HG02571 (cell line): ENCODE measurements at regions not wholly inside any gene's neighbourhood (a gene's known extent, or its start where the extent isn't known, plus 50 kb on each side); places are given as distances from the start of the nearest gene placed in this dataset.
"Not testable (repeated sequence)": the region's sequence is repeated elsewhere in the genome, so short reads cannot be mapped to it uniquely, and the experiment has no call there.

Source experiments
- ATAC-seq: cut with Tn5 transposase; IDR thresholded peaks from one replicate; pipeline ENCODE4 v1.9.1; 2021; ENCODE audit warnings: mild to moderate bottlenecking, moderate library complexity; ENCODE audit not compliant: unreplicated experiment

DNA sequence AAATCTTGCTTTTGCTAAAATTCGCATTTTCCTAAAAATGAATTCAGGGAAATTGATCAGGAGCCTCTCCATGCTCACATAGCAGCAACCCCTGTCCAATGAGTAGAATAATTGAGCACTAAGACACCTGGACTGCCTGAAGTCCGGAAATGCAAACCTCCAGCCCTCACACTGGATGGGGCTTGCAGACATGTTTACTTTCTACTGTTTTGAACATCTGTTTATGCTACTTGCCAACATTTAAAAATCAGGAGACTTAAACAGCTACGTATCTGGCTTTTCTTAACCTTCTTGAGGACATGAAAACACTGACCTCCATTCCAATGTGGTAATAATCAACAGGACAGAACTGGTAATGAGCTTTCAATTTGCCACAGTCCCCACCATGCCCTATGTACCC lies 184.4 kb downstream of the SHOX2 start:
- ATAC-seq: no peak

DNA sequence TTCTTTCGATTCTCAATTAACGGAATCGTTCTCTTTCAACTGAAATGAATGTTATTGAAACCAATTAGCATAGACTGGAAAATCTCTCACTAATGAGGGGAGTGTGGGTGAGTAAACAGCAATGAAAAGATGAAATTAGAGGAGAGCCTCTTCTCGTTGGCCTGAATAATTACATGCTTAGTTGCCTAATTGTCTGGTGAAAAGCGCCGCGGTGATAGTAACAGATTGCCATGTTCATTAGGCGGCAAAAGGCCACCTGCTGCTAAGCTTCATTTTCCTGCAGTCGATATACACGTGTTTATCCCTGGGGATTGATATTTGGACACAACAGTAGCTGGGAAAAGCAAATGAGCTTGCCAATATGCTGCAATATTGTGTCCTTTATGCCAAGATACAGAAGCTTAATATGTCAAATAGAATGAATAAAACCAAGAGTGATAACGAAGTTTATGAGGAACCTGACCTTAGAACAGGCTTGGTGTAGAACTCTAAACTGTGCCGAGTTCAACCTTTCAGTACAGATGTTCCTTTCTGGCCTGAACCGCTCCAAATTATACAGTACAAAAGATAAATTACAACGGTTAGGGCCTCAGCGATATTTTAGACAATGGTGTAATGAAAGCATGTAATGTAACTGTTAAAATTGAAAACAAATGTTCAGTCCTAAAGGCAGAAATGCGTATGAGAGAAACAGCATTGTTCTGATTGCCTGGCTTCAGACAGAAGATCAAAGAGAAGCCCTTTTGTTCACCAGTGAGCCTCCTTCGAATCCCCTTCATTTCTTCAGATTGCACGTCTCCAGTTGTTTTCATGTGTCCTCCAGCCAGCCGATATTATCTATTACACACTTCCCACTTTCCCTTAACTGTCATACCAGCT lies 185.2 kb downstream of the SHOX2 start:
- no peak for ATAC-seq

DNA sequence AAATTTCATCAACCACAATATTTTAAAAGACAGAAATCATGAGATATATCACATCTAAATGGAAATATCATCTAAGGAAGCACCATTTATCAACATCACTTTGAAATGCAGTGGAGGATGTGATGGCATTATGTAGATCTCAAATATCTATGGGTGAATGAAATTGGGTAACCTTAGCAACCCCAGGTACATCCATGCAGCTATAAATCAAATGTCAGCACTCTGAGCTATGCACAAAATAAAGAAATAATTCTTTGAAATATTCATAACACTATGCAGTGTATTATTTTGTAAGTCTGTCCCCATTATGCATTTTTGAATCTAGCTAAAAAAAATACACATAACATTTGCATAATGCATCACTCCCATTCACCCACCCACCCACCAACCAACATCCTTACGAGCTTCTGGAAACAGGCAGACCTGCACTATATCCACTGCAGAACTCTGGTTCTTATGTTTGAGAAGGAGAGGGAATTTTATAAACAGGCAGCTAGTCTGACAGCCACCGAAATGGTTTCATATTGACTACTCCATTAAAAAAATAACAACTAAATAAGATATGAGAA lies 186.8 kb downstream of the SHOX2 start:
- no peak for ATAC-seq

DNA sequence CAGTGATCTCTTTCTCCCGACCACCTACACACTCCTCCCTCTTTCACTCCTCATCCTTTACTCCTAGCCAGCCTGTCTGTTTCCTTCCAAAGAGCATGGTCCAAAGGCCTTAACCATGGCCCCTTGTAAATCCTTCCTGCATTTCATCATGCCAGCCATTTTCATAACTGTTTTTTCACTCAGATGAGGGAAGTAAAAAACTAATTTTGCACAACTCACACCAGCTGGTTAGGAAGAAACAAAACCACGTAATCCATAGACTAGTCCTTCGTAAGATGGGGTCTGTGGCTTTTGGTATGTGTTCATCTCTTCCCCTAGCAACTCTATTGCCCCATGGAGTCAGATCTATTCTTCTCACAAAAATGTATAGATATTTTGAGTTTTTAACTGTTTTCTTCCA lies 187.8 kb downstream of the SHOX2 start:
- ATAC-seq: no peak

DNA sequence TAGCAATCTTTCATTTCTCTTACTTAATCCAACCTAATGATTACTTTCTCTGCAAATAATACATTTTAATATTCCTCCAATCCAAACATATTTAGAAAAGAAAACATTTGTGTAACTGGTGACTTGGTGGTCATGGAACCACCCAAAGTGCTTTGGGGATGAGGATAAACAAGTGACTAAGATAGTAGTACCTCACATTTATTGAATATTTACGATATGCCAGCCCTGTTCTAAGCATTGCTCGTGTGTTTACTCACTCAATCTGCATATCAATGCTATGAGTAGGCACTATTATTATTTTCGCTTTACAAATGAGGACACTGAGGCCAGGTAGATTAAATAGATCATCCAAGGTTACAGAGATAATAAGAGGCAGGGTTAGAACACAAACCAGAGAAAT lies 189.5 kb downstream of the SHOX2 start:
- no peak for ATAC-seq

DNA sequence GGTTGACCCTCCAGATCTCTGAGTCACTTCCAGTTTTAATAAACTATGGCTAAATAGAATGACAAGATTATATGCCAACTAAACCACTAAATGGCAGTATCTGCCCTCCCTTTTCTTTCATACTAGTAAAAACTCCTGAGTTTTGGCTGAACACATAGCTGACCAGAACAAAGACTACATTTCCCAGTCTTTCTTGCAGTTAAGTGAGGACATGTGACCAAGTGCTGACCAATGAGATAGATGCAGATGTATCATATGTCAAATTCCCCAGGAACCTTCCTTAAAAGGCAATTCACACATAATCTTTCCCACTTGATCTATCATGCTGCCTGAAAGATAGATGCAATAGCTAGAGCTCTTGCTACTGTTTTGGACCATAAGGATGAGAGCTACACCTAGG lies 191.3 kb downstream of the SHOX2 start:
- ATAC-seq: no peak

DNA sequence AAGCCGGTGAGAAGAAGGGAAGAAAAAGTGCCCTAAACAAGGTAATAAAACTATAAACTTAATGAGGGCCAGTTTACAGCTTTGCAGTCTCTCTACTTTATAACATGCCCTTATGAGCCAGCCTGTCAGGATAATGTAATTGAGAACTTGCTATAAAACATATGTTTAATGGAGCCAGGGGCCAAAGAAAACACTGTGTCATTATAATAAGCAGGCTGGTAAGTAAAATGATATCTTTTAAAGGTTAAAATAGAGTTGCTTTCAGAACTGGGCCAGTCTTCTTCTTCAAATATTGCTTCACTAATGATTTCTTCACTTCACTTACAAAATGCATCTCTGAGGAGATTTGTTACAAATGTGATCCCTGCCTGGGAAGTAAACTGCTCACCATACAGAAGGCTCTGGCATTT lies 192.5 kb downstream of the SHOX2 start:
- no peak for ATAC-seq

DNA sequence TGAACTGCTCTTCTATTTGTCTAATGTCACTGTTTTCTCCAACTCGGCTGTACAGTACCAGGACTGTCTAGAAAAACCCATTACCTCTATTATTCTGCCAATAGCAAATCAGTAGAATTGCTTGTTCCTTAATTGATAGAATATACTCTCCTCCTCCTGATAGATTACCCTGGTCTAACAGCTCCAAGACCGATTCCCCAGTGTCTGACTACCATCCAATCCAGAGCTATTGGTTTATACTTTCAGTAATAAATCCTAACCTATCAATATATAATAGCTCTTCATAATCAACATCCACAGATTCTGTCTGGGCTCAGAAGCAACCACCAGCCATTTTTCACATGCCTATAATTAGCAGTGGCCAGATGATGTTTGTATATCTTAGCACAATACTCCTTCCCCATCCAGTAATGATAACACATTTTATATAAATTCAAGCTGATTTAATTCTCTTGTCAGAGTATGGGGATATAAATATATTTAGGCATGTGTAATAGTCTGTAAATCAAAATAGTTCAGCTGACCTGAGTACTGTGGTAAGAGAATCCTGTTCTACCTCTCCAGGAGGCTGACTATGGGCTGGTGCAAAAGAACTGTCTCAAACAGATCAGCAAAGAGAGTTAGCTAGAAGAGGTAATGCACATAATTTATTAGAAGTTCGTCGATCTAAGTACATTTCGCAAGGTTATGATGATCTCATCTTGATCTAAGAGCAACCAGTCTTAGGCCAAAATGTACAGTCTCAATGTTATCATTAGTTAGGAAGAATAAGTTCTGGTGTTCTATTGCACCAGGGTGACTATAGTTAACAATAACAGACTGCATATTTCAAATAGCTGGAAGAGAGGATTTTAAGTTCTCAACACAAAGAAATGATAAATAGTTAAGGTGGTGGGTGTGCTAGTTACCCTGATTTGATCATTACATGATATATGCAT lies 193.4 kb downstream of the SHOX2 start:
- no peak for ATAC-seq

DNA sequence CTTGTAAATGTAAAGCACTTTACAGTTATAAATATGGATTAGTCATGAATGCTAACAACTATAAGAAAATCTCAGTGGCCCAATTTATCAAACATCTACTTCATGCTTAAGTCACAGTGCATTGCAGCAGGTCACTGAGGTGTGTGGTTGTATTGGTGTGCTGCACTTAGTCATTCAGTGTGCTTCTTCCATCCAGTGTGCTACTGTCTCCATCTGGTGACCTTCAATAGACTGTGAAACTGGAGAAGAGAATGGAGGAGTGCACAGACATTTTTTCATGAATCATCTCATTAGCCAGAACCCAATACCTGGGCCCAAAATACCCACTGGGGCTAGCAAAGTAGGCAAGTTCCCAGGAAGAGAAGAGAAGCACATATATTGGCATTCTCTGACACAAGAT lies 199.6 kb downstream of the SHOX2 start:
- ATAC-seq: no peak

DNA sequence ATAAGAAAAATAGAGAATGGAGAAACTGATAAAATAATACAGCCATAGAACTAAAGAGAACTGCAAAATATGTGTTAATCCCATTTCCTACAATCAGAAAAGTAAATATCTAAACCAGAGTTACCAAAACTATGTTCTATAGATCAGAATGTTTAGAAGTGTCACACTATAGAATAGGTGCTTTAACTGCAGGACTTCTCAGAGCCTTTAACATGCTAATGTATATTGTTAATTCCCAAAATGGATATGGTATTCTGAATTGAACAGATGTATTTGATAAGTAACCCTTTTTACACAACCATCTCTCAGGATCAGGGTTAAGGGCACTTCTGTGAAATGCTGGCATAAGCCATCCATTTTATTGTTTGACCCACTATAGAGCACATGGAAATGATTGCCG lies 200.3 kb downstream of the SHOX2 start:
- no peak for ATAC-seq

DNA sequence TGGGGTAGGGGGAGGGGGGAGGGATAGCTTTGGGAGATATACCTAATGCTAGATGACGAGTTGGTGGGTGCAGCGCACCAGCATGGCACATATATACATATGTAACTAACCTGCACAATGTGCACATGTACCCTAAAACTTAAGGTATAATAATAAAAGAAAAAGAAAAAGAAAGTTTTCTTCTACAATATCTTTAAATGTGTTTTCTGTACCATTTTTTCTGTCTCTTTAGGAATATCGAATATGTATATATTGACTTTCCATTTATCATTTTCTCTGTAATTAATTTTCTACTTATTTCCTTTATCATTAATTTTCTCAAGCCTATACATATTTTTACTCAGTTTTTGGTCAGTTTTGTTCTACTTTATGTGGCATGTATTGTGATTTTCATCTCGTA lies 203.5 kb downstream of the SHOX2 start:
- not testable (repeated sequence) for ATAC-seq

DNA sequence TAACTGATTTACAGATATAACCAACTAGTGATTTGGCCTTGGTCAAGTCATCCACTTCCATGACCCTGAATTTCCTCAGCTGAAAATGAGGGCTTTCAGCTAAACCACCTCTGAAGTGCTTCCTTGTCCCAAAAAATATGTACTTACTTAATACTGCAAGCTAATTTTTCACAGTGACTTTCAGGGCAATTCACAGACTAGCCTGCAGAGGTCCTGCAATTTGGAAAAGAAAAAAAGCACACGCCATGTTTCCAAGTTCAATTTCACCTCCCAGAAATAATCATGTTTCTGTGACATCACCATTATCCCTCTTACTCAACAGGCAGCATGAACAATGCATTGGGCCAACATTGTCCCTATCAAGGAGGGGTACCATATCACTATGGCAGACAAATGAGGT lies 218.2 kb downstream of the SHOX2 start:
- ATAC-seq: no peak

DNA sequence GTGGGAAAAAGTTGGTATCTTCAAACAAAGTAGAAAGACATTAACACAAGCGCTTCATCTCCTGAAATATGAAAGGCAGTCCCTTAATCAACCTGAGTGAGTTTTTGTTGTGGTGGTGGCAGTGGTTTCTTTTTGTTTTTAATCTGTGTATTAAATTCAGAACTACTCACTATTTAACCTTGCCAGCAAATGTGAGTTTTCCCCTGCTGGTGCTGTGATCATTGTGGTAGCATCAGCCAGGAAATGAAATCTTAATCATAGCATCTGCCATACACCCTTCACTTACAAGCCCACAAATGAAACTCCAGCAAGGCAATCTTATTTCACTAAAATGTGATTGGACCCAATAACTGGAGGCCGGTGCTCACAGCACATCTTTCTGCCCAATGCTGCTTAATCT lies 229.7 kb downstream of the SHOX2 start:
- ATAC-seq: no peak

DNA sequence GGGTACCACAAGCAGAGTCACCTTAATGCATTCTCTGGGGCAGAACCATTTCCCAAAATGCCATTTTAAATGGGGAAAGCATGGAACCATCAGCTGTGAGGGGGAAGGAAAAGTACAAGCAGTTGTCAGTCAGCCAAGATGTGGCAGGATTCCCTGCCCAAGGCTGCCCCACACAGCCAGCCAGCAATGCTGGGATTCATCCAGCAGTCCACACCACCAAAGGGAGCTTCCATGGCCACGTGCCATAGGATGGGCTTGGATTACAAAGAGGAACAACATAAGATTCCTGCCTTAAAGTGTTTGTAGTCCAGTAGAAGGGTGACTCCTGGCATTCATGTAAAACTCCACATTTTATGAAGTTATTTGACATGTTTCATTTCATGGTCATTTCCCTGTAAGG lies 233.3 kb downstream of the SHOX2 start:
- ATAC-seq: no peak

DNA sequence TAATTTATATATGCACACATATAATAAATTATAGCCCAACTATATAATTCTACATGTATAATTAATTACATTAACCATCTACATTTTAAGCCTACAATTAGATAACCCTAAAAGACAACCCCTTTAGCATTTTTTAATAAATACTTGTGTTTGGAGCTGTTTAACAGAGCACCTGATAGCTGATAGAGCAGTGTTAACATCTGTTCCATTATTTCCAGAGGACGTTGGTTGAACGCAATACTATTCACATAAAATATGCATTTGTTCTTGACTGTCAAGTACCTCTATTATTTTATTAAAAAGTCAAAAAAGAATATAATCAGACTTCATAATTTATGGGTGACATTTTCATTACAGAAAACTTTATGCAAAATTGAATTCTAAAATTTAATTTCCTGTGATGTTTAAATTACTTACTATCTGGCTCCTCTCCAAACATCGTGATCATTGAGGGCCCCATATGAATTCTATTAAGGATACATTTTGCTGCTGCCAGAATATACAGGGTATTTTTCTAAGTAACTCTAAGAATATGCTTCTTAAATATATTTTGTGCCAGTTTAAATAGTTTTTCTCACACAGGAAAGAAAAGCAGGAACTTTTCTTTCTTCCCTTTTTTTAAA lies 234.3 kb downstream of the SHOX2 start:
- ATAC-seq: no peak

DNA sequence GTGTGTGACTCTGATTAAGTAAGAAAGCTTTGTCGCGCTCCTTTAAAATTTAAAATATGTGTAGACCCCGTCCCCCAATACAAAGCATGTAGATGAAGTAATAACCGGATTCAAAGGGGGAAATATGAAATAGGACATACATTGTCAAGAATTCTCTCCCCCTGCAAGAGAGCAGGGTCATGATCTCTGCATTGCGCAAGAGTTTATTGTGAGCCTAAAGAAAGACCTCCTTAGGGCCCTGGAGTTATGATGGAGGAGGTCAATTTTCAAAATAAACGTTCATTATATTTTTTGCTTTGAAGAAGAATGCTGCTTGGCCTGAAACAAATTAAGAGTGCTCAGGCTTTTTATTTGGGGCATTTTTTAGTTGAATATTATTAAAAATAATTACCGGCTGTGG lies 235.0 kb downstream of the SHOX2 start:
- ATAC-seq: no peak

DNA sequence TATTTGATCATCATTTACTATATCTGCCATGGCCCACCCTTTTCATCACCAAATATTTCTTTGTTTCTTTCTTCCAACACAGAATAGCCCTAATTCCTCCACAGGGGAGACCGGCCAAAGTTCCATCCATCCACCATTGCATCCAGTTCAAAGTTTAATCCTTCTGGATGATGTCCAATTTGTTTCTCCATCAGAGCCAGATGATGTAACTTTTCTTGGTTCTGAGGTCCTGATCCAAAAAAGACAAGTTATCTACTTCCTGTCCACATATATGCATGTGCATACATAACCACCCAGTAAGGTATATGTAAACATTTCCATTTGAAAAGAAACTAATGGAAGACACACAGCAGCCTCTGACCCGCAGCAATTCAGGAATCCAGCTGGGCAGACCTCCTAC lies 237.3 kb downstream of the SHOX2 start:
- no peak for ATAC-seq

DNA sequence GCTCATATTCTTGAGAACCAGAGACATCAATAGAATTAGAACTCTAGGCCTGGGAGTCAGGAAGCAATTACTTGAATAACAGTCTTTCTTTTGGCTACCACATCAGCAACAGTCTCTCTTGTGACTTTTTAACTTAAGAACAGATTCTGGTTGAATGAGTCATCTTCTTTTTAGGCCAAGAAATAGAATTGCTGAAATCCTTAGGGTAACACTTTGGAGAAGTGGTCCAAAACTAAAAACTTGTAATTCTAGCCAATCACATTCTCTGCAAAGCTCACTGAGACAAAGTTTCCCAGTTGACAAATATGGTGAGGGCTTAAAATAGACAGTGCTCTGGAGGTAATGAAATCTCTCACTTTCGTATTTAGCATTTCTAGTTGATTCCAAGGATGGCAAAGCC lies 238.0 kb downstream of the SHOX2 start:
- ATAC-seq: no peak

DNA sequence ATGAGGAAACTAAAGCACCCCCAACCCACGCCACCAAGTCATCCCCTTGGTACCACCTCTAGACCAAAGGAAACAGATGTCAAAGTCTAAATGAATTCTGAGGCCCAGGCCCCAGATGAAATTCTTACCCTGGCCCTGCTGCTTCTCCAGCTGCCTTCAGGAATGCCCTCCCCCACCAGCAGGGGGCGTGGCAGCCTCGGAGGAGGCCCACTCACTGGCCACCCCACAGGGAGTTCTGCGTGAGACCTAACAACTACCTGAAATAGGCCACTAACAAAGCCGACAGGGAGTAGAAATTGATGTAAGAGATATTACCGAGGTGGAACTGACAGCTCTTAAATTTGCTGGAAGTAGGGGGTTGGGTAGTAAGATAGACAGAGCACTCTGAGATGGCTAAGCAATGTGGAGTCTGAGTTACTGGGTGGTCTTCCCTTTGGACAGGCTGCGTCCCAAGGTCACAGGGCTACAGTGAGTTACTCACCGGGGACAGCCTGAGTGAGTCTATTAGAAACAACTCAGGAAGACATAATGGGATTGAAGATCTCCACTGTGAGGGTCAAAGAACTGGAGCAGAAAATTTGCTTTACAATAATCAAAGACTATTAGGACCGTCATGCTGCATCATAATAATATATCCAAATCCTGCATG lies 240.7 kb downstream of the SHOX2 start:
- peak; percentile 85 for ATAC-seq

DNA sequence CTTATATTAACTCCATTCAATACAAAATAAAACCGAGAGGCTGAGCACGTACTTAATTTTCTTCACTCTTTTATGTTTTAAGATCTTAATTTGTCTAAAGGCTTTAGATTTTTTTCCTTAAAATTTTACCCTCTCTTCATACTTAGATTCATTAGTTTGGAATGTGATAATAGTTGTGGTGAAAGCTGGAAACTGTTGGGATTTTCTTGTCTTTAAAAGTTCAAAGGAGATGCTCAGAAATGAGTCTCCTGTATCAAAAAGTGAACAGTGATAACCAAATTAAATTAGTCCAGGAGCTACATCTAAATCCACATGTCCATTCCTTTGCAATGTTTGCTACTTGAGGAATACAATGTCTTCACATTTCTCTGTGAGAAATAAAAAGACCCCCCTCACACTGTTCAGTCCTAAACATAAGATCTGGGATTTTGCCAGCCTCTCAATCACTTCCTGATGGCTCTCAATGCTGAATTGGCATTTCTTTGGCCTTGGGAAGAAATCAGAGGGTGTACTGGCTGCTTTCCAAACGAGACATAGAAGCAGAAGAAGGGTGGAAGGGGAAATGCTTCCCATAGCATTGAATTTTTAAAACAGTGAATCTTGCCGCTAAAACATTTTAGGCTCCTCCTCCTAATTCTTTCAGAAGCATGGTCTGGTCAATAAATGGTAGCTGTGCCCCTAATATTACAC lies 245.0 kb downstream of the SHOX2 start:
- ATAC-seq: no peak
